NCI-H2196 treated with DMSO at 0.1 percent for 48 hours (cell line): ENCODE measurements at regions not wholly inside any gene's neighbourhood (a gene's known extent, or its start where the extent isn't known, plus 50 kb on each side); places are given as distances from the start of the nearest gene placed in this dataset.

Experiments used
- DNase-seq: peaks from one replicate; lab custom pipeline; 2025; ENCODE audit not compliant: unreplicated experiment; lab: John Stamatoyannopoulos, UW

- DNase-seq, result no peak
Observed at GRCh38 chr6:163804991-163805390, 390.5 kb downstream of the QKI start.

GRCh38 chr6:163802267-163802666, 387.7 kb downstream of the QKI start:
- no peak for DNase-seq

GRCh38 chr6:163797296-163797845, 382.9 kb downstream of the QKI start:
- DNase-seq, result no peak

DNA sequence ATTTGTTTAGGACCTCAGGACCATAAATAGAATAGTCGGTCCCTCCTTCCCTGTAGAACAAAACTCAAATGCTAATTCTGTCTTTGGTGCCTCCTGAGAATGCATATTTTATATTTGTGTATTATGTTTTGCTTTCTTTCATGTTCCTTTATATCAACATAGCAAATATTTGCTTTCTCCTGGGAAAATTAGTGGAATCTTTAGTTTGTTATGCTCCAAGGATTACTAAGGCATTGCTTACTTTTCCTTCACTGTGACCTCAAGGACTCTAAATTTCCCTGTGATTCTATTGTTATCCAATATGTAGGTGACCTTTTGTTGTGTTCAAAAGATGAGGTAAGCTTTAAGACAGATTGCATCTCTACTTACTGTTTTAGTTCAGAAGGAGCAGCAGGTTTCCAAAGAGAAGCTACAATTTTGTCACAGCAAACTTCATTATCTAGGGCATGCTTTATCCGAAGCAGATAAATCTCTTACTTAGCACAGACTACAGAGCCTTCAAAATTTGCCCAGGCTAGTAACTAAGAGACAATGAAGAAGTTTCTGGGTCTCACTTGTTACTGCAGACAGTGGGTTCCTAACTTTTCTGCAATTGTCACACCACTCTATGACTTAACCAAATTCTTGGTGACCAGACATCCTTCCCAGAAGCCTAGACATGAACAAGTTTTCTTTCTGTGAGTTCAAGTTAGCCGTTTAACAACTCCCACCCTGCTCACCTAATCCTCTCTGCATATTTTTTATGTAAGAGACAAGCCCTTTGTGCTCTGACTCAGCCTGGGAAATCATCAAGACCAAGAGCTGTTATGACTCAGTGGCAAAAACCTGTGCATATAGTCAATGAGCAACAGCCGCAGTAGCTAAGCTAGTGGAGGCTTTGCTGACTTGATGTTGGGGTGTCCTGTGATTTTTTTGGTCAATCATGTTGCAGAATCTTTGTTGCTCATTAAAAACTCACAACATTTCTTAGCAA, 378.8 kb downstream of the QKI start:
- DNase-seq, result no peak

DNA sequence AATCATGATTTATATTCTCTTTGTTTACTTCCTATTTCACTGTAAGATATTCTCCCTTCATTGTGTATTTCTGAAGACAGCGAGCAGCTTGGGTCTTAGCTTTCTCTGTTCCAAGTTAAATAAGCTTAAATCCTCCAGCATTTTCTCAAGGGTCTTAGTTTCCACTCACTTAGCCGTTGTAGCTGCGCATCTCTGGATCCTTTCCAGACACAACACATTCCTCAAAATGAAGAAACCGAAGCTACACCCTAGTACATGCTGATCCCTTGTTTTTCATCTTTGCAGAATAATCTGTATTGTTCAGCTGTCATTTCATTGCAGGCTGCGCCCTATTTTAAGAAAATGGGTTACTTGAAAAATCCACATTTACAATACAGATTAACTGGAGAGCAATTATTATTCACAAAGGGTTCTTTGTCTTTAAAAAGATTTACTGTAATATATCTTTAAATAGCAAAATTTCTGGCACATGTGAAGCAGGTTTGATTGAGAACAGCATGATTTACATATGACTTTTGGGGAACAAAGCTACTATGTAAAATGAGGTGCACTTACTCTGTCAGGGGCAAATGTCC, 375.8 kb downstream of the QKI start:
- DNase-seq, result no peak

- no peak for DNase-seq
Observed at GRCh38 chr6:163789199-163789810, 374.8 kb downstream of the QKI start.

- DNase-seq, result no peak
Observed at GRCh38 chr6:163786995-163787671, 372.6 kb downstream of the QKI start.

DNA sequence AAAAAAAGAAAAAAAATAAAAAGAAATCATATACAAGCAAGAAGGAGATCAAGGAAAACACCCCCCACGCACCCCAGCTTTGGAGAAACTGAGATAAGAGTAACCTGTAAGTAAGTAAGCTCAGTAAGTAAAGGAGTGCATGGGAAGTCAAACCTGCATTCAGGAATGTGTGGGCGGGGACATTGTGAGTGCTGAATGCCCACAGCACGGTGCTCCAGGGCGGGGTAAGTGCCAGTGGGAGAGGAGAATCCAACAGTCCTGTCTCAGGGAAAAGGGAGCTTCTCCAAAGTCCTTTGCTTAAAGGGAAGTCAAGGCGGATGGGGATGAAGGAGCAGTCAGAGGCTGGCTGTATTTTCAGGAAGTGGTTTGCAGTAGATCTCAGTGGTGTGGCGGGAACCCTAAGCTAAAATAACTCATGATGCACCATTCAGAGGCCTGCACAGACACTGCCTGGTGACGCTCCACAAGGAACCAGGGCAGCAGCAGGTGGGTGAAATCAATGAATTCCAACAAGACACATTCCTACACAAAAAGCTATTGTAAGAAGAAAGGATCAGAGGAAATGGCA, 368.0 kb downstream of the QKI start:
- no peak for DNase-seq

DNA sequence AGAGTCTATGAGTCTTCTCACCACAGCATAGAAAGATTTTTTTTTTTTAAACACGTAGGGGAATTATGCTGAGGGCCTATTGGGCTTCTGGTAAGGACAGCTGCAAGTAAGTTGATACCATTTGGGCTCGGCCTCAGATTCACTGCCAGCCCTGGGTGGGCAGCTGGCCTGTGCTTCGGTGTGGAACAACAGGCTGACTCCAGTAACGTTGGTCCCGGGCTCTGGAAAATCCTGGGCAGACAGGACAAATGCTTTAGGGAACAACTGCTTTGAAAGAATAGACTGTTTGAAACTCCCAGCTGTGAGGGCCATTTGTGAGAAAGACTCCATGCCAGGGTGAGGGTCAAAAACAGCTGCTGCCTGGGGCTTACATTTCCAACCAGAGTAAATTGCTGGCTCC, 366.5 kb downstream of the QKI start:
- no peak for DNase-seq

DNA sequence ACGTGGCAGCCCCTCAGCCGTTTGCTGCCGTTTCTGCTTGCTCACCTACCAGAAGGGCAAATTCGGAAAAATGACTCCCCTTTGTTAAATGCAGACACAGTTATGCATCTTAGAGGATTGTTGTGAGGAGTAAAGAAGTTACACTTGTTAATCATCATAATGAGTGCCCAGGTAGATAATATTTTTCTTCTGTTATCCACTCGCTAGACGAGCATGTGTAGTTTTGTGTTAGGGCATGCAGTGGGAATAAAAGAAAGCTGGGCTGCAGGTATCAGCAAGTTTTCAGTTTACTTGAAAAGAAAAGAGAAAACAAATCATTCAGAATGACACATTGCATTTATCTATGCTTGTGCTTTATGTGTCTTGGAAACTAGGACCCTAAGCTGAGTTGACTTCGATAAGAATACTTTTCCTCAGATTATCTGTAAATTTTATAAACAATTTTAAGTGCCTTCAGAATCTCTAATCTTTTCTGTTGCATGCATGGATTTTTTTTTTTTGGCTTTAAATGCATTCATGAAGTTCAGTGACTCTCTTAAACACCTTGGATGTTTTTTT, 365.3 kb downstream of the QKI start:
- DNase-seq, result no peak

DNA sequence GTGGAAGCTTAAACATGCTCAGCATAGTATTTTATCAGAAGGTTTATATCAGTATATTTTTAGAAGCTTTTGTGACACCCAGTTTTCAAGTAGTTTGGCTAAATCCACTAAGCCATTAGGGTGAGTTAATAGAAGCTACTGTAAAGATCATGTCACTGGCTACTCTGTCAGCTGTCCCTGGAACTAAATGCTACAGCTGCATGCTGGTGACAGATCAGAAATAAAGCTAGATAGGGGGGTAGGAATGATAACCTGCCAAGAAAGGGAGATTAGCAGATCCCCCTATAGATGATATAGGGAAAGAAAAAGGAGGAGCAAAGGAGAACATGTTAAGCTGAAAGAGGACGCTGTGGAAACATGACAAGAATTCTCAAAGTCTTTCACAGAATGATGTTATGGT, 363.2 kb downstream of the QKI start:
- no peak for DNase-seq

- no peak for DNase-seq
Observed at GRCh38 chr6:163776906-163777686, 362.6 kb downstream of the QKI start.

GRCh38 chr6:163776196-163776905, 361.8 kb downstream of the QKI start:
- DNase-seq, result no peak

- DNase-seq, result no peak
Observed at GRCh38 chr6:163775313-163775712, 360.8 kb downstream of the QKI start.

GRCh38 chr6:163774485-163774884, 360.0 kb downstream of the QKI start:
- no peak for DNase-seq

GRCh38 chr6:163773646-163774045, 359.1 kb downstream of the QKI start:
- no peak for DNase-seq

DNA sequence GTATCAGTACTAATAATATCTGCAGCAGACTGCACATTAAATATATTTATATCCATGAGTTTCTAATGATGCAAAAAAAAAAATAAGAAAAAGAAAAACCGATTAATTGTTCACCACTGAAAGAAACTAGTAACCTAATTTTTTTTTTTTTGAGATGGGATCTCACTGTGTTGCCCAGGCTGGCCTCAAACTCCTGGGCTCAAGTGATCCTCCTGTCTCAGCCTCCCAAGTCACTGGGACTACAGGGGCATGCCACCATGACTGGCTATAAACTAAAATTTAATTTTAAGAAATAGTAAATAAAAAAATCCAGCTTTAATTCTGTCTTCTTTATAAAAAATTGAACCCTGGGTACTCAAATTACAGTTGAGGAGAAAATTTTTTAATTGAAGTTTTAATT, 358.2 kb downstream of the QKI start:
- no peak for DNase-seq

- DNase-seq, result no peak
Observed at GRCh38 chr6:163771180-163771579, 356.7 kb downstream of the QKI start.

GRCh38 chr6:163768905-163769304, 354.4 kb downstream of the QKI start:
- DNase-seq, result no peak
